Nephron (organoid): ENCODE measurements at regions not wholly inside any gene's neighbourhood (a gene's known extent, or its start where the extent isn't known, plus 50 kb on each side); places are given as distances from the start of the nearest gene placed in this dataset.
"Not testable (repeated sequence)": the region's sequence is repeated elsewhere in the genome, so short reads cannot be mapped to it uniquely, and the experiment has no call there.

ENCODE experiments used
- H3K27ac Mint-ChIP-seq, 3 experiments: 2 replicates each; pipeline ENCODE4 v1.8.0; 2020; ENCODE audit warnings: mixed read lengths in 3 of 3, mild to moderate bottlenecking in 2 of 3, moderate library complexity in 1 of 3
- H3K27me3 Mint-ChIP-seq: 2 replicates; pipeline ENCODE4 v1.8.0; 2021; ENCODE audit warnings: low read depth, mild to moderate bottlenecking, moderate library complexity, mixed read lengths
- H3K36me3 Mint-ChIP-seq: 2 replicates; pipeline ENCODE4 v1.8.0; 2020; ENCODE audit warnings: low read depth, mixed read lengths
- H3K4me1 Mint-ChIP-seq: 2 replicates; pipeline ENCODE4 v1.8.0; 2020; ENCODE audit warnings: mixed read lengths
- H3K4me3 Mint-ChIP-seq, 3 experiments: 2 replicates each; pipeline ENCODE4 v1.8.0; 2020; ENCODE audit warnings: mild to moderate bottlenecking in 3 of 3, mixed read lengths in 3 of 3, moderate library complexity in 2 of 3
- H3K9me3 Mint-ChIP-seq: 2 replicates; pipeline ENCODE4 v1.8.0; 2020; ENCODE audit warnings: mixed read lengths
- TF ChIP-seq, protein P1 (sequence below), 3 experiments: fragments of 200-600 bp; sonication (generic); IDR thresholded peaks; one replicate each; pipeline ENCODE4 v1.5.0; 2021; ENCODE audit warnings: antibody characterized with exemption in 3 of 3; ENCODE audit not compliant: unreplicated experiment in 3 of 3

DNA sequence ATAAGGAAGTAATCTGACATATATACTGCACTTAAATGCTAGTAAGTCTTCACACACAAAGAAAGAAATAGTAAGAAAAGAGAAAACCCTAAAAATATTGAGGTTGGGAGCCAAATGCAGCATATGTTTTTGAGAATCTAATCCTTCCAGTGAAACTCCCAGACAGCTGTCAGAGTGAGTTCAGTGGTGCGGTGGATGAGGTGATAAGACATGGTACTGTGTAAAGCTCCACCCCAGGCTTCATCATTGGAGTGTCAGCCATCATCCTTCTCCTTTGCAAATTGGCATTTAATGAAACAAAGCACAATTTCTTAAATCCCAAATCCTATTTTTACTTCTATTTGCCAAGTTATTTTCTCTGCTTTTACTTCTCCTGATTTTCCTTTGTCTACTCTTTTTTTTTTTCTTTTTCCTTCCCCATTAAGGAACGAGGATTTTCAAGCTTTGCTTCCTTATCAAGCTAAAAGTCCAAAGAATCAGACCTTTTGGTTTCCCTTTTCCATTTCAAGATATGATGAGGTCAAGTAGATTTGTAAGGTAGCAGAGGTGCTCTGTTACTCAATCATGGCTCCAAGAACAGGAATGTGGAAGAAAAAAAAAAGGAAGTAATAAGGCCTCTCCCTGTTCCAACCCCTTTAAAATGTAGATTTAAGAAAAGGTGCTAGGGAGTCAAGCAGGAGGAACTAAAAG is 343.3 kb downstream of the SETD4 start:
- H3K27me3 Mint-ChIP-seq: peaks cover 4% of the 10 kb centered on the region
- no peak overlapping the region for H3K27ac Mint-ChIP-seq
- H3K36me3 Mint-ChIP-seq: no peaks in the 10 kb centered on the region
- H3K4me3 Mint-ChIP-seq: no peak overlapping the region
- peaks cover 20% of the 10 kb centered on the region for H3K4me1 Mint-ChIP-seq
- TF ChIP-seq, protein P1, sequence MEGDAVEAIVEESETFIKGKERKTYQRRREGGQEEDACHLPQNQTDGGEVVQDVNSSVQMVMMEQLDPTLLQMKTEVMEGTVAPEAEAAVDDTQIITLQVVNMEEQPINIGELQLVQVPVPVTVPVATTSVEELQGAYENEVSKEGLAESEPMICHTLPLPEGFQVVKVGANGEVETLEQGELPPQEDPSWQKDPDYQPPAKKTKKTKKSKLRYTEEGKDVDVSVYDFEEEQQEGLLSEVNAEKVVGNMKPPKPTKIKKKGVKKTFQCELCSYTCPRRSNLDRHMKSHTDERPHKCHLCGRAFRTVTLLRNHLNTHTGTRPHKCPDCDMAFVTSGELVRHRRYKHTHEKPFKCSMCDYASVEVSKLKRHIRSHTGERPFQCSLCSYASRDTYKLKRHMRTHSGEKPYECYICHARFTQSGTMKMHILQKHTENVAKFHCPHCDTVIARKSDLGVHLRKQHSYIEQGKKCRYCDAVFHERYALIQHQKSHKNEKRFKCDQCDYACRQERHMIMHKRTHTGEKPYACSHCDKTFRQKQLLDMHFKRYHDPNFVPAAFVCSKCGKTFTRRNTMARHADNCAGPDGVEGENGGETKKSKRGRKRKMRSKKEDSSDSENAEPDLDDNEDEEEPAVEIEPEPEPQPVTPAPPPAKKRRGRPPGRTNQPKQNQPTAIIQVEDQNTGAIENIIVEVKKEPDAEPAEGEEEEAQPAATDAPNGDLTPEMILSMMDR (IDR thresholded peaks at IDR 0.05; ENCODE audit: unreplicated experiment in 3 of 3): no peak
- peaks cover 5% of the 10 kb centered on the region for H3K9me3 Mint-ChIP-seq

DNA sequence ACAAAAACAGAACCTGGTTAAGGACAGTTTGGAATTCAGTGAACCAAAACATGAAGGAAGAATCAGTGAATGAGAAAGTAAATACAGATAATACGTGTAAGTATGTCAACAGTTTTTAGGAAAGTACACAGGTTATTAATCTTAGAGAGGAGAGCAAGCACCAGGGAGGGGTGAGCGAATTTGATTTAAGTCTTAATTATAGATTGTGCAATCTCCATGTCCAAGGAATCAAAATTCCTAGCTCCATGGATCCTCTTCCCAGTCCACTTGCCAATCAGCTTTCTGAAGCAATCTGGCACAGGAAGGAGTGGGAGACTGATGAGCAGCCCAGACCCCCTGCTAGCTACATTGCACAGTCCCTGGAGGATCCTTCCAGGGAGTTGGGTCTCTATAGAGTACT is 346.4 kb downstream of the SETD4 start:
- TF ChIP-seq, protein P1 (IDR thresholded peaks at IDR 0.05; ENCODE audit: unreplicated experiment in 3 of 3): no peak
- no peaks in the 10 kb centered on the region for H3K36me3 Mint-ChIP-seq
- peaks cover 5% of the 10 kb centered on the region for H3K9me3 Mint-ChIP-seq
- H3K27me3 Mint-ChIP-seq: peaks cover 13% of the 10 kb centered on the region
- H3K27ac Mint-ChIP-seq: no peak overlapping the region
- peaks cover 9% of the 10 kb centered on the region for H3K4me1 Mint-ChIP-seq
- H3K4me3 Mint-ChIP-seq: no peak overlapping the region

DNA sequence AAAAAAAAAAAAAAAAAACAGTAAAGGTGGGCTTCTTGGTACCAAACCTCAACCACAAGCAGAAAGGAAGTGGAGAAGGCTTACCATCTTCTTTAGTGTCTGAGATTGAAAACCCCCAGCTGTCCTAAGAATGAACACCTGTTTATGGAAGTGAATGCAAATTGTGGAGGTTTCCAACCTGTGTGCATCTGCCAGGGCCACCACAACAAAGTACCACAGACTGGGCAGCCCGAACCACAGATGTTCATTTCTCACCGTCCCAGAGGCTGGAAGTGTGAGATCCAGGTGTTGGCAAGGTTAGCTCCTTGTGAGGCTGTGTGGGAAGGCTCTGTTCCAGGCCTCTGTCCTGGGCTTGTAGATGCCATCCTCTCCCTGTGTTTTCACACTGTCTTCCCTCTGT is 348.7 kb downstream of the SETD4 start:
- Mint-ChIP-seq H3K4me3 (no peak overlapping the region), H3K9me3 (peaks cover 5% of the 10 kb centered on the region), H3K27ac (no peak overlapping the region), H3K4me1 (peaks cover 7% of the 10 kb centered on the region), H3K36me3 (no peaks in the 10 kb centered on the region), H3K27me3 (peaks cover 30% of the 10 kb centered on the region)
- TF ChIP-seq, protein P1 (IDR thresholded peaks at IDR 0.05; ENCODE audit: unreplicated experiment in 3 of 3): no peak

DNA sequence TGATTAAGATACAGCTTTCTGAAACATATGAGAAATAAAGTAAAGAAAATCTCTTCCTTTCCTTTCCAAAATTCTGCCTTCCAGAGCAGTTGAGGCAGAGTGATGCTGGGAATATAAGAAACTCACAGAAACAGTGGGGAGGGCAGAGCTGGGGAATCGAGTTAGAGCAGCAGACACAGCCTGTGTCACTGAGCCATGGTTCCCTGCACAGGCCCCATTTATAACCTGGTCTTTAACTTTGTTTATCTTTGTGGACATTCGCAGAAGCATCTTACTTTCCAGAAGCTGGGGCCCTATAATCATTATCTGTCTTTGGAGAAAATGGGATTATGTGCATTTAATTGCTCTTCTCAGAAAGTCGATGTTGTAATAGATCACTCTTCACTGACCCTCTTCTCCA is 349.1 kb downstream of the SETD4 start:
- Mint-ChIP-seq H3K27ac (no peak overlapping the region), H3K27me3 (peaks cover 32% of the 10 kb centered on the region), H3K9me3 (peaks cover 5% of the 10 kb centered on the region), H3K4me3 (no peak overlapping the region), H3K4me1 (peaks cover 2% of the 10 kb centered on the region), H3K36me3 (no peaks in the 10 kb centered on the region)
- TF ChIP-seq, protein P1 (IDR thresholded peaks at IDR 0.05; ENCODE audit: unreplicated experiment in 3 of 3): no peak

DNA sequence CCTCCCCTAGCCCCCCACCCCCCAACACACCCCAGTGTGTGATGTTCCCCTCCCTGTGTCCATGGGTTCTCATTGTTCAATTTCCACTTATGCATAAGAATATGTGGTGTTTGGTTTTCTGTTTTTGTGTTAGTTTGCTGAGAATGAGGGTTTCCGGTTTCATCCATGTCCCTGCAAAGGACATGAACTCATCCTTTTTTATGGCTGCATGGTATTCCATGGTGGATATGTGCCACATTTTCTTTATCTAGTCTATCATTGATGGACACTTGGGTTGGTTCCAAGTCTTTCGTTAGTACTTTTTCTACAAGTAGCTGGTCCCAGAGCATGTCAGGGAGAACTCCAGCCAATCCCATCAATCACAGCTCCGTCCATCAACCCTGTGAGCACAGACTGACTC is 350.3 kb downstream of the SETD4 start:
- not testable (repeated sequence) for H3K27ac Mint-ChIP-seq, H3K36me3 Mint-ChIP-seq, H3K9me3 Mint-ChIP-seq, H3K4me1 Mint-ChIP-seq, H3K4me3 Mint-ChIP-seq
- peaks cover 38% of the 10 kb centered on the region for H3K27me3 Mint-ChIP-seq

DNA sequence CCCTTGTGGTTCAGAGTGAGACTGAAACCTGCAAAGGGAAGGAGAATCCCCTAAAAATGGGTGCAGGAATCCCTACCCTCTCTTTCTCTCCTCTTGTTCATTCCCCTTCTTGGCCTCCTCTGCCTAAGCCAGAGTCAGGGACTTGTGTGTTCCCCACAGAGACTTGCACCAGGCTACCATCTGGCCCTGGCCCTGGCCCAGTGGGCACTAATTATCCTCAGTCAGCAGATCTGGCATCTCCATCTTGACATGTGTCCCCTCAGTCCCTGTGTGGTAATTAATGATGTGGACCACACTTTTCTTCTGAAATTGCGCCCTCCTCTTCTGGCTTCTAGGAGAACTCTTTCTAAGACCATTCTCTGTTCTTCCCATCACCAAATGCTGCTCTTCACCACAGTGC is 354.4 kb downstream of the SETD4 start:
- no peak overlapping the region for H3K27ac Mint-ChIP-seq
- no peak overlapping the region for H3K4me3 Mint-ChIP-seq
- no peaks in the 10 kb centered on the region for H3K4me1 Mint-ChIP-seq
- peaks cover 40% of the 10 kb centered on the region for H3K27me3 Mint-ChIP-seq
- H3K36me3 Mint-ChIP-seq: no peaks in the 10 kb centered on the region
- TF ChIP-seq, protein P1 (IDR thresholded peaks at IDR 0.05; ENCODE audit: unreplicated experiment in 3 of 3): no peak
- H3K9me3 Mint-ChIP-seq: no peaks in the 10 kb centered on the region
